Ovary (tissue), 3 donors: ENCODE measurements at regions not wholly inside any gene's neighbourhood (a gene's known extent, or its start where the extent isn't known, plus 50 kb on each side); places are given as distances from the start of the nearest gene placed in this dataset.

ENCODE experiments used
- EP300 ChIP-seq: sonication (generic); formaldehyde crosslinking; IDR thresholded peaks from one replicate; pipeline ENCODE4 v1.6.1; 2017; ENCODE audit warnings: antibody characterized with exemption
- POLR2A ChIP-seq: fragments of 450-650 bp; IDR thresholded peaks from one replicate; pipeline ENCODE4 v1.6.1; 2017; ENCODE audit warnings: antibody characterized with exemption, mild to moderate bottlenecking, moderate library complexity
- TF ChIP-seq, protein P1 (sequence below), 3 donors: fragments of 450-650 bp in 2 of 3; fragments of 200-600 bp in 1 of 3; IDR thresholded peaks; one replicate each; pipeline versions ENCODE4 v1.5.1 to v1.8.0; 2016 to 2022; ENCODE audit warnings: antibody characterized with exemption in 3 of 3, mild to moderate bottlenecking in 1 of 3
- donor health status: DM: no; HTN: no; CAD: no.

DNA sequence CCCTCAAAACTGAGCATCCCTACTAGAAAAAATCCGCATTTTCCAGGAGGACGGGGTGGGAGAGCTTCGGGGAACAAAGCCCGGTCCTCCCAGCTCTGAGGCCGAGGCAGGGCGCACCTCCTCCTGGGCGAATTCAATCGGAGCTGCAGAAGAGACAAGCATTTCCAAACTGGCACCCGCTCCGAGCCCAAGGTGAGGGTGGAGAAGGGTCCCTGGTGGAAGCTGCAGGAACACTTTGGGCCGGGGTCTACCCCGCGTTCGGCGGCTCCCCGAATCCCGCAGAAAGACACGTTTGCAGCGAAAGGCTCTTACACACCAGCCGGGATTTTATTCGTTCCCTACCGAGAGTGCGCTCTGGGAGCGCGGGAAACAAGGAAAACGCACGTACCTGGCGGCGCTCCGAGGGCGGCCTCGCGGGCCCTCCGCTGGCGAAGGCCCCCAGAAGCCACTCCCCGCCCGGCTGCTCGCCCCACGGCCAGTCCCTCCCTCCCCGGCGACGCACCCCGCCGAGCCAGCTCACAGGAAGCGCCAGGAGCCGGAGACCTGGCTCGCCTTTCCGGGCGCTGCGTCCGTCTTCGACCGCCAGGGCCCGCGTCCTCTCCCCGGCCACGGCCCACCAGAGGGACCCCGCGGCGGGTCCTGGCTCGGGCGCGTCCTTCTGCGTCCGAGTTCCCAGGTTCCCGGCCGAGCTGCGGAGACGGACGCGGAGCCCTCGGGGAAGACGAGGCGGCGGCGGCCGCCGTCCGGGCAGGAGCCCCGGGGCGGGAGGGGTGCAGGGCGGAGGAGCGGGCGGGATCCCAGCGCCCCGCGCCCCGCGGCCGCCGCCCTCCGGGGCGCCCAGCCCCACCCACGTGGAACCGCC is 49.8 kb upstream of the BAHCC1 start:
- TF ChIP-seq, protein P1, sequence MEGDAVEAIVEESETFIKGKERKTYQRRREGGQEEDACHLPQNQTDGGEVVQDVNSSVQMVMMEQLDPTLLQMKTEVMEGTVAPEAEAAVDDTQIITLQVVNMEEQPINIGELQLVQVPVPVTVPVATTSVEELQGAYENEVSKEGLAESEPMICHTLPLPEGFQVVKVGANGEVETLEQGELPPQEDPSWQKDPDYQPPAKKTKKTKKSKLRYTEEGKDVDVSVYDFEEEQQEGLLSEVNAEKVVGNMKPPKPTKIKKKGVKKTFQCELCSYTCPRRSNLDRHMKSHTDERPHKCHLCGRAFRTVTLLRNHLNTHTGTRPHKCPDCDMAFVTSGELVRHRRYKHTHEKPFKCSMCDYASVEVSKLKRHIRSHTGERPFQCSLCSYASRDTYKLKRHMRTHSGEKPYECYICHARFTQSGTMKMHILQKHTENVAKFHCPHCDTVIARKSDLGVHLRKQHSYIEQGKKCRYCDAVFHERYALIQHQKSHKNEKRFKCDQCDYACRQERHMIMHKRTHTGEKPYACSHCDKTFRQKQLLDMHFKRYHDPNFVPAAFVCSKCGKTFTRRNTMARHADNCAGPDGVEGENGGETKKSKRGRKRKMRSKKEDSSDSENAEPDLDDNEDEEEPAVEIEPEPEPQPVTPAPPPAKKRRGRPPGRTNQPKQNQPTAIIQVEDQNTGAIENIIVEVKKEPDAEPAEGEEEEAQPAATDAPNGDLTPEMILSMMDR (IDR thresholded peaks at IDR 0.05), result peak in 2 of 3 donors; percentile 42 to 66
- TF ChIP-seq EP300 (no peak), POLR2A (peak; percentile 73)
